ENCODE measurements at regions not wholly inside any gene's neighbourhood (a gene's known extent, or its start where the extent isn't known, plus 50 kb on each side); places are given as distances from the start of the nearest gene placed in this dataset.

GRCh38 chr3:177652556-177653291 is 455.4 kb upstream of the TBL1XR1 start:
- no peak for TF ChIP-seq EZH2 (IDR thresholded peaks at IDR 0.05; ENCODE audit: low read depth, low read length, severe bottlenecking)
- no peak for TF ChIP-seq RAD21 (IDR thresholded peaks at IDR 0.05 in 1 of 2, conservative IDR thresholded peaks at IDR 0.05 in 1 of 2; ENCODE audit: low read depth in 2 of 2, low read length in 2 of 2)
- no peak for TF ChIP-seq POLR2A (IDR thresholded peaks at IDR 0.05; ENCODE audit: control extremely low read depth in 1 of 2, low read depth in 2 of 2, low read length in 2 of 2)
- TF ChIP-seq CEBPB (IDR thresholded peaks at IDR 0.05; ENCODE audit: low read depth, low read length) = no peak
- no peak for TF ChIP-seq CTCF (IDR thresholded peaks at IDR 0.05; ENCODE audit: control extremely low read depth in 1 of 3, insufficient read depth in 1 of 3, low read depth in 1 of 3, low read length in 3 of 3)
- TF ChIP-seq POLR2AphosphoS5 (IDR thresholded peaks at IDR 0.05; ENCODE audit: low read depth, low read length) = no peak
- no peak for TF ChIP-seq GABPA (IDR thresholded peaks at IDR 0.05; ENCODE audit: borderline replicate concordance, insufficient read depth, low read length)
- no peak for TF ChIP-seq RFX5 (IDR thresholded peaks at IDR 0.05; ENCODE audit: borderline replicate concordance, low read depth, low read length)
- no peak for TF ChIP-seq POU5F1 (IDR thresholded peaks at IDR 0.05; ENCODE audit: low read depth, low read length)
